ENCODE measurements at regions not wholly inside any gene's neighbourhood (a gene's known extent, or its start where the extent isn't known, plus 50 kb on each side); places are given as distances from the start of the nearest gene placed in this dataset.

GRCh38 chr1:170804419-170804818, 130.9 kb upstream of the MROH9 start:
- no peak for TF ChIP-seq EZH2 (IDR thresholded peaks at IDR 0.05; ENCODE audit: insufficient read depth, low read length)
- no peak for TF ChIP-seq CTCF (IDR thresholded peaks at IDR 0.05; ENCODE audit: insufficient read depth, low read depth, low read length)

Data from astrocyte (in vitro differentiated cells and primary cell).